ENCODE measurements at regions not wholly inside any gene's neighbourhood (a gene's known extent, or its start where the extent isn't known, plus 50 kb on each side); places are given as distances from the start of the nearest gene placed in this dataset.
A peak's percentile ranks its signal among the peaks of the same experiment; 100 is the strongest.

- no peak overlapping the region for H3K27ac ChIP-seq (ENCODE audit: low read depth, low read length)
- H3K18ac ChIP-seq (ENCODE audit: extremely low read depth, low read length): no peak overlapping the region
- H3K4me3 ChIP-seq (ENCODE audit: extremely low read depth in 1 of 4, insufficient read depth in 2 of 4, low read depth in 3 of 4, low read length in 4 of 4): no peak overlapping the region
- DNase-seq (ENCODE audit: low read depth in 1 of 2, low spot score in 2 of 2) (no peak), FAIRE-seq (no peak)
- no peak overlapping the region for H3K9ac ChIP-seq (replicated peaks in 1 of 4; ENCODE audit: extremely low read depth in 1 of 4, low read depth in 3 of 4, low read length in 3 of 4)
- H2BK120ac ChIP-seq (replicated peaks; ENCODE audit: low read depth, low read length): no peak overlapping the region
- no peak overlapping the region for H2BK5ac ChIP-seq (ENCODE audit: low read depth, low read length)
- H3K4ac ChIP-seq (replicated peaks; ENCODE audit: insufficient read length, low read depth, low read length): no peak overlapping the region
- no peak overlapping the region for H4K91ac ChIP-seq (replicated peaks; ENCODE audit: insufficient read length, low read length)
- H3K27me3 ChIP-seq (replicated peaks in 1 of 4; ENCODE audit: control insufficient read depth in 3 of 4, extremely low read depth in 1 of 4, insufficient read depth in 3 of 4, low read length in 3 of 4): no peaks in the 10 kb centered on the region
- no peak overlapping the region for H2AK5ac ChIP-seq (ENCODE audit: low read depth, low read length)
- no peaks in the 10 kb centered on the region for H3K9me3 ChIP-seq (ENCODE audit: insufficient read depth in 2 of 2, low read depth in 1 of 2, low read length in 1 of 2)
- no peak overlapping the region for H3K56ac ChIP-seq (replicated peaks; ENCODE audit: insufficient read length, low read depth, low read length)
- POLR2A ChIA-PET (ENCODE audit: partially characterized antibody): no interaction called here
- no peaks in the 10 kb centered on the region for H3K4me1 ChIP-seq (replicated peaks in 1 of 4; ENCODE audit: control insufficient read depth in 3 of 4, insufficient read depth in 4 of 4, low read length in 3 of 4)
- CTCF ChIA-PET (ENCODE audit: partially characterized antibody): interaction anchor here (0.7 kb wide), 1 partner anchor 445 kb away, joined by 3 read pairs; no protein-coding TSS in a partner anchor
- no peaks in the 10 kb centered on the region for H3K36me3 ChIP-seq (ENCODE audit: control insufficient read depth in 2 of 4, insufficient read depth in 4 of 4, low read length in 3 of 4)
- no peak overlapping the region for H2BK20ac ChIP-seq (ENCODE audit: low read length)
- no peak for TF ChIP-seq CEBPB (IDR thresholded peaks at IDR 0.05; ENCODE audit: low read depth, low read length)
- TF ChIP-seq BRCA1 (IDR thresholded peaks at IDR 0.05; ENCODE audit: low read depth, low read length): no peak
- TF ChIP-seq CBX5 (IDR thresholded peaks at IDR 0.05; ENCODE audit: low read depth, low read length): no peak
- TF ChIP-seq ZNF274 (IDR thresholded peaks at IDR 0.05; ENCODE audit: borderline replicate concordance, extremely low read depth, low read length): no peak
- no peak for TF ChIP-seq CHD1 (IDR thresholded peaks at IDR 0.05; ENCODE audit: low read depth, low read length)
- no peak for TF ChIP-seq GABPA (IDR thresholded peaks at IDR 0.05; ENCODE audit: borderline replicate concordance, insufficient read depth, low read length)
- no peak overlapping the region for H3K4me2 ChIP-seq (ENCODE audit: insufficient read depth in 1 of 2, low read depth in 2 of 2, low read length in 2 of 2)
- H3K79me2 ChIP-seq (ENCODE audit: control insufficient read depth in 1 of 2, insufficient read depth in 2 of 2, low read length in 2 of 2): no peaks in the 10 kb centered on the region
- WGBS, 2 experiments (ENCODE audit: extremely low coverage in 1 of 2, insufficient coverage in 1 of 2, insufficient read length in 1 of 2, insufficient replicate concordance in 2 of 2, low coverage in 1 of 2, low lambda C conversion rate in 2 of 2, missing lambda C conversion rate in 1 of 2): 83% methylated on average over 3 of the region's 3 CpGs; no CpG with 5 or more reads in 1 of the 2 experiments
- H2AFZ ChIP-seq (ENCODE audit: low read length): peak overlapping the region; percentile 84; the same call in 1 of the 2 replicates
- no peaks in the 10 kb centered on the region for H3K79me1 ChIP-seq (ENCODE audit: low read depth, low read length)
- H4K20me1 ChIP-seq (replicated peaks in 1 of 2; ENCODE audit: control insufficient read depth in 1 of 2, insufficient read depth in 2 of 2, low read length in 2 of 2): no peaks in the 10 kb centered on the region
- H4K8ac ChIP-seq (ENCODE audit: extremely low read depth, insufficient read depth, low read length): no peak overlapping the region
- H2BK15ac ChIP-seq (ENCODE audit: low read length): no peak overlapping the region
- no peaks in the 10 kb centered on the region; the same call in 1 of the 2 replicates for H3K23me2 ChIP-seq (ENCODE audit: low read depth, low read length)
- no peak overlapping the region for H3K14ac ChIP-seq (ENCODE audit: insufficient read length)
- H2BK12ac ChIP-seq (ENCODE audit: low read depth, low read length): no peak overlapping the region
- H3K23ac ChIP-seq (ENCODE audit: insufficient read length): no peak overlapping the region
- no peak overlapping the region for H4K5ac ChIP-seq (ENCODE audit: insufficient read length, low read depth, low read length)
Measured at GRCh38 chr1:192438737-192439136, 121.9 kb downstream of the RGS21 start.

Data from H1 (cell line).